Memory B cell (primary cell): ENCODE measurements at regions not wholly inside any gene's neighbourhood (a gene's known extent, or its start where the extent isn't known, plus 50 kb on each side); places are given as distances from the start of the nearest gene placed in this dataset.

Source experiments
- ATAC-seq: fragments of 150-1000 bp; cut with Tn5 transposase; 2 replicates; pipeline ENCODE4 v1.10.0; 2021; ENCODE audit warnings: low read depth, mild to moderate bottlenecking, moderate library complexity
- DNase-seq, 2 donors: peaks; one replicate each; pipeline ENCODE4 v3.0.0; 2022; ENCODE audit warnings: low spot score in 2 of 2
- H3K27ac Mint-ChIP-seq: one replicate; pipeline ENCODE4 v1.8.0; 2022; ENCODE audit warnings: mild to moderate bottlenecking, moderate library complexity, mixed read lengths
- H3K27me3 Mint-ChIP-seq: one replicate; pipeline ENCODE4 v1.8.0; 2022; ENCODE audit warnings: mixed read lengths
- H3K36me3 Mint-ChIP-seq: one replicate; pipeline ENCODE4 v1.8.0; 2022; ENCODE audit warnings: mild to moderate bottlenecking, mixed read lengths
- H3K4me1 Mint-ChIP-seq: one replicate; pipeline ENCODE4 v1.8.0; 2022; ENCODE audit warnings: mixed read lengths
- H3K4me3 Mint-ChIP-seq: one replicate; pipeline ENCODE4 v1.8.0; 2022; ENCODE audit warnings: mild to moderate bottlenecking, moderate library complexity, mixed read lengths
- H3K9me3 Mint-ChIP-seq: one replicate; pipeline ENCODE4 v1.8.0; 2022; ENCODE audit warnings: mixed read lengths

DNA sequence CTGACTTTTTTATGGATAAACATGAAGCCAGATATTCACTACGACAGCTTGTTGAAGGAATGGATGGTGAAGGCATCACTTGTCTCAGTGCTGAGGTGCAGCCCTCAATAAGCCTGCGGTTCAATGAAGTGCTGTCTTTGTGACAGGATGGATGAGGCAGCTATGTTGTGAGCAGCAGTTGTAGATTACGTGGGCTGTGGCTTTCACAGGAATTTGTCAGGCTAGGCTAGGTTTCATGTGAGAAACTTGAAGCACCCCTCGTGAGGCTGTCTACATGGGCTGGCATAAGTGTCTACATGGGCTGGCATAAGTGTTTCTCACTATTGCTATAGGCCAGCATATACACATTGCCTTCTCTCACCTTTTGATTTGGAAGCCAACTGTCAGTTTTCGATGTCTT, 1050.0 kb downstream of the ADGRL3 start:
- H3K36me3 Mint-ChIP-seq, result no peaks in the 10 kb centered on the region
- no peak overlapping the region for H3K4me3 Mint-ChIP-seq
- H3K27ac Mint-ChIP-seq, result no peak overlapping the region

DNA sequence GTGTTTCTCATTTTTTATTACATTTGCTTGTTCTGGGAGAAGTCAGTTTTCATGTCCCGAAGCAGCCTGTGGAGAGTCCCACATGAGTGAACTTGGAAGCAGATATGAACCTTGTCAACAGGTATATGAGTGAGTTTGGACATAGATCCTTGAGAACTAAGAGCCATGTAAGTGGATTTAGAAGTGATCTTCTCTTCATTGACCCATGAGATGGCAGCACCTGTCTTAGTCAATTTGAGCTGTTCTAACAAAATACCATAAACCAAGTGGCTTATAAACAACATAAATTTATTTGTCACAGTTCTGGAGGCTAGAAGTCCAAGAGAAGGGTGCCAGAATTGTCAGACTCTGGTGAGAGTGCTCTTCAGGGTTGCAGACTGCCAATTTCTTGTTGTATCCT, 1043.8 kb downstream of the ADGRL3 start:
- ATAC-seq (no peak), DNase-seq (no peak)
- H3K27me3 Mint-ChIP-seq, result no peaks in the 10 kb centered on the region
- H3K9me3 Mint-ChIP-seq, result peaks cover 2% of the 10 kb centered on the region
- H3K4me3 Mint-ChIP-seq, result no peak overlapping the region
- H3K36me3 Mint-ChIP-seq, result no peaks in the 10 kb centered on the region
- H3K4me1 Mint-ChIP-seq, result no peaks in the 10 kb centered on the region
- H3K27ac Mint-ChIP-seq, result no peak overlapping the region

More for the DNA sequence above, 1050.0 kb downstream of the ADGRL3 start:
- Mint-ChIP-seq H3K27me3 (no peaks in the 10 kb centered on the region), H3K4me1 (no peaks in the 10 kb centered on the region), H3K9me3 (no peaks in the 10 kb centered on the region)
- ATAC-seq (no peak), DNase-seq (no peak)

DNA sequence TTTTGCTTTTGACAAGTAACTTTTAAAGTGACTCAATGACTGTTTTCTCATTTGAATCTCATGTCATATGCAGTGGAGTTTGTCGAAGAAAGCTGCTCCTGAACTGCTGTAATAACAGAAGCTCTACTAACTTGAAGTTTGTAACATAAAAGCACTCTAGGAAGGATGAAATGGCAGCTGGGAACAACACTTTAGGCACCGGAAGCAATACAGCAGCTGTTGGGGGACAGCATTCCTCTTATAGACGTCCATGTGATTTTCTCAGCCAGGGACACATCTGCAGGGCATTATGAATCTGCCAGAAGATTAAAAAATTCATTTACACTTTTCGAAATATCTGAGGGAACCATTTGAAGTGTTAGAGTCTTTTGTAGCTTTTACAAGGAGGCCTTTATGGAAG, 1035.8 kb downstream of the ADGRL3 start:
- H3K4me1 Mint-ChIP-seq, result no peaks in the 10 kb centered on the region
- H3K4me3 Mint-ChIP-seq, result no peak overlapping the region
- H3K27me3 Mint-ChIP-seq, result no peaks in the 10 kb centered on the region
- H3K9me3 Mint-ChIP-seq, result peaks cover 6% of the 10 kb centered on the region
- H3K27ac Mint-ChIP-seq, result no peak overlapping the region
- no peak for ATAC-seq
- no peaks in the 10 kb centered on the region for H3K36me3 Mint-ChIP-seq
- DNase-seq, result no peak

DNA sequence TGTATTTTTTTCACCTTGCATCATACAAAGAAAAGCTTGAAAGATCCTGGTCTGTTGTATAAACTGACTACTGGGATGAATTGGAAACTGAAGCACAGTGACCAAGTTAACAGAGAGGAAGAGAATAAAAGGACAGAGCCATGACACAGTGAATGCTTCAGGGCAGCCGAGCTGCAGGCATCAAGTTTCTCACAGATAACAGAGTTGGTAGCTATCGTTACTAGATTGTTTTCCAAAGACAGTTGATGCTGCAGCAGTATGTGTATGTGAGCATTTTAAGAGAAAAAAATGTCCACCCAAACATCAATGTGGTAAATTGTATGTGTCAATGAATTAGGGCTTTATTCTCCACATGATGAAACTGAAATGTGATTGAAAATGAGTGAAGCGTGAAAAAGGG, 1032.7 kb downstream of the ADGRL3 start:
- Mint-ChIP-seq H3K27ac (no peak overlapping the region), H3K9me3 (peaks cover 5% of the 10 kb centered on the region), H3K4me1 (no peaks in the 10 kb centered on the region), H3K27me3 (no peaks in the 10 kb centered on the region), H3K4me3 (no peak overlapping the region), H3K36me3 (no peaks in the 10 kb centered on the region)
- DNase-seq (no peak), ATAC-seq (no peak)

DNA sequence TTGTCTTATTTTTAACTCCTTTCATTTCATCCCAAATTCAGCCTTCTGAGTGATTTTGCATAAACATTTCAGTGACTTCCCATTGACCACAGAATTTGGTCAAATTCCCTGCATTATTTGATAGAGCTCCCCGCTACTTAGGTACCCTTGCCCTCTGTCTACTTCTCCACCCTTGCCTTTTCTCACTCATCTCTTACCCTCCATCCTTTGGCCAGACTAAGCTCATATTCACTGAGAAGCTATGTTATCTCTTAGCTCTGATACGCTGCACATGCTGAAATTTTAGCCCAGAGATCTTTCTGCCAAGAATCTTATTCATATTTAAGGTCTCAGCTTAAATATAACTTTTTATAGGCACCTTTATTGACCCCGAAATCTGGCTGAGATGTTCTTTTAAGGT, 1031.9 kb downstream of the ADGRL3 start:
- ATAC-seq (no peak), DNase-seq (no peak)
- H3K27me3 Mint-ChIP-seq, result no peaks in the 10 kb centered on the region
- no peaks in the 10 kb centered on the region for H3K4me1 Mint-ChIP-seq
- no peak overlapping the region for H3K4me3 Mint-ChIP-seq
- peaks cover 5% of the 10 kb centered on the region for H3K9me3 Mint-ChIP-seq
- H3K36me3 Mint-ChIP-seq, result no peaks in the 10 kb centered on the region
- no peak overlapping the region for H3K27ac Mint-ChIP-seq

DNA sequence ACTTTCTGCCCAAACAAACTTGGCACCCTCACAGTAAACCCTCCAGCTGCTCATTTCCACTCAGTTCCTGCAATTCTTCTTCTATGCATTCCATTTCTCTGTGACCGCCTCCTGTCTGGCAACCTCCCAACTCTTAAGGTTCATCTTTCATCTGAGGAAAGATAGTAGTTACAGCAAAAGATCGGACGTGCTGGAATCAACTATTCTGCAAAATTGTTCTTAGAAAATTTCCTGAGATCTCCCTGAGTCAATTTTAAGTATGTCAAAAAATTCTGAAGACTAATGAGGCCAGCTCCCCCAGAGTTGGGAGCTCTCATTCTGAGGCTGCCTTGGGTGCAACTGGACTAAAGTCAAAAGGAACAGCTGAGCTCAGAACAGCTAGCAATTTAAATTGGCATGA, 1026.0 kb downstream of the ADGRL3 start:
- Mint-ChIP-seq H3K36me3 (no peaks in the 10 kb centered on the region), H3K27me3 (no peaks in the 10 kb centered on the region), H3K4me1 (no peaks in the 10 kb centered on the region), H3K27ac (no peak overlapping the region), H3K4me3 (no peak overlapping the region), H3K9me3 (peaks cover 4% of the 10 kb centered on the region)
- ATAC-seq, result no peak
- no peak for DNase-seq

DNA sequence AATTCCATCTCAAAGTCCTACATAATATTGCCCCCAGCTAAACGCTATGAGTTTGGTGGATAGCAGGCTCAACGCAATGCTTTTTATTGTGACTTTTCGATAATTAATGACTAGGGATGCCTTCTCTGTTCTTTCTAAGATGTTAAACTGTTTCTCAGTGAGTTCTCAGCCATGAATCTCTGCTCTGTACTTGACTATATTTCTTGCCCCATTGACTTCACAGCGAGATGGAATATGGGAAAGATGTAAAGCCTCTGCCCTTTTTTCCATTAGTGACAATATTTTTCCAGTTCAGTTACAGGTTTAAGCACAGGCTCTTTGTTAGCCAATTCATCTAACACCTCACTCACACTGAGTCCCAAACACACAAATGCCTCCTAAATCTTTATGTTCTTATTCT, 1022.0 kb downstream of the ADGRL3 start:
- Mint-ChIP-seq H3K9me3 (peaks cover 4% of the 10 kb centered on the region), H3K4me1 (no peaks in the 10 kb centered on the region), H3K27me3 (no peaks in the 10 kb centered on the region), H3K27ac (no peak overlapping the region), H3K36me3 (no peaks in the 10 kb centered on the region), H3K4me3 (no peak overlapping the region)
- DNase-seq (no peak), ATAC-seq (no peak)

DNA sequence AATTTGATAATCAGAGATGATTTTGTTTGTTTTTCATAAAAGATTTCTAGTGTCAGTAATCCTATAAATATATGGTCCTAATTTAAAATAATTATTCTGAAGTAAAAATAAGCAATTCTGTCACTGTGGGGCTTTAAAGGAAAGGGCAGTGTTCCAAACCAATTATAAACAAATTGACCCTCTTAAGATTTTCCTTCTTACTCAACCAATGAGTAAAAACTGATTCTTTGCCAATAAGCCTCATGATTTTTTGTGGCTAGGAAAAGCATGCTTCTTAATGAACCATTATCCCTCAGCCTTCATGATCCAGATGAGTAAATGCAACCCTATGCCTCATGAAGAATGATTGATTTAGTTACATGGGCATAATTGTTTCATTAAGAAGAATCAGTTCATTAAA, 1010.4 kb downstream of the ADGRL3 start:
- peaks cover 4% of the 10 kb centered on the region for H3K9me3 Mint-ChIP-seq
- no peak overlapping the region for H3K27ac Mint-ChIP-seq
- no peaks in the 10 kb centered on the region for H3K27me3 Mint-ChIP-seq
- no peak overlapping the region for H3K4me3 Mint-ChIP-seq
- no peaks in the 10 kb centered on the region for H3K36me3 Mint-ChIP-seq
- no peak for DNase-seq
- no peaks in the 10 kb centered on the region for H3K4me1 Mint-ChIP-seq
- ATAC-seq, result no peak

DNA sequence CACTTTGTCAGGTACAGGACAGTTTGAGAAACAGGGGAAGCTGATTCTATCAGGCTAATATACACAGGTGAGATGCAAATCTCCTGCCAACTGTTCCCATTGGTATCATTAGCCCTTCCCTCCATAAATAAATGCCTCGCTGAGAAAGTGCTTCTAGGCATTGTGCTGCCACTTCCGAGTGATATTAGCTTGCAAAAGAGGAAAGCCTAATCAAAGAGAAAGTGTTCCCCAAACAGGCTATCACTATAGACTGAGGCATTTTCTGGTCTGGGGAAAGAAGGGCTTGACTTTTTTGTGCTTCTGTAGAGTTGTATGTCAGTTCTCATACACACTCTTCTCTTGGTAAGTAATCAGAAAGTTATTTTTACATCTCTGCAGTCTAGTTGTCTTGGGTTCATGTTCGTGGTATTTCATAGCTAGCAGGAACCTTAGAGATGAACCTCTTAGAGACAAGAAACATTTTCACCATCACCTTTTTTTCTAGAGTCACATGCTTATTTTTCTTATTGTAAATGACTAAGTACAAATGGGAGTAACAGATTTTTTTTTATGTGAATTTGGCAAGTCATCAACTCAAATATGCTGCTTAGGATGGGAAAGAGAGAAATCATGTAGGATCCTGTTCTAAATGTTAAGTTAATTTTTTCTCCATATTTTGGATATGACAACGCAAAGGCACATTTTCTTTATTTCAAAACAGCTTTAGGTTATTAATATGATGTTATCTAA, 1009.8 kb downstream of the ADGRL3 start:
- Mint-ChIP-seq H3K36me3 (no peaks in the 10 kb centered on the region), H3K4me3 (no peak overlapping the region), H3K27ac (peak overlapping the region; percentile 36), H3K4me1 (no peaks in the 10 kb centered on the region), H3K9me3 (peaks cover 4% of the 10 kb centered on the region), H3K27me3 (no peaks in the 10 kb centered on the region)
- DNase-seq, result no peak
- no peak for ATAC-seq

DNA sequence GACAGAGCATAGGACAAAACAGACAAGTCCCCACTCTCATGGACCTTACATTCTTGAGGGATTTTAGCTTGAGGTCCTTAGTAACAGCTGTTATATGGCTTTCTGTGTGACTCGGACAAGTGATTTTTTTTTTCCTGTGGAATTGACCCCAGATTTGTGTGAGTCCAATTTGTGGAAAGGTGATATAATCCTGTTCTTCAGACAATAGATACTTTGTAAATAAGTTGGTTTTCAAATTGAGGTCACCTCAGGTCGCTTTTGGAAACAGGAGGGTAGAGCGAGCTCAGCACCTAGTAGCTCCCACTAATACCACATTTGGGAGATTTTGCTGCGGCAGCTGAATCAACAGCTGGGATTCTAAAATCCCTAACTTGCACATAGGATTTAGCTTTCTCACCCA, 1008.8 kb downstream of the ADGRL3 start:
- H3K4me3 Mint-ChIP-seq, result no peak overlapping the region
- ATAC-seq, result no peak
- H3K4me1 Mint-ChIP-seq, result no peaks in the 10 kb centered on the region
- no peaks in the 10 kb centered on the region for H3K27me3 Mint-ChIP-seq
- DNase-seq, result no peak
- H3K27ac Mint-ChIP-seq, result no peak overlapping the region
- H3K36me3 Mint-ChIP-seq, result no peaks in the 10 kb centered on the region
- peaks cover 2% of the 10 kb centered on the region for H3K9me3 Mint-ChIP-seq

DNA sequence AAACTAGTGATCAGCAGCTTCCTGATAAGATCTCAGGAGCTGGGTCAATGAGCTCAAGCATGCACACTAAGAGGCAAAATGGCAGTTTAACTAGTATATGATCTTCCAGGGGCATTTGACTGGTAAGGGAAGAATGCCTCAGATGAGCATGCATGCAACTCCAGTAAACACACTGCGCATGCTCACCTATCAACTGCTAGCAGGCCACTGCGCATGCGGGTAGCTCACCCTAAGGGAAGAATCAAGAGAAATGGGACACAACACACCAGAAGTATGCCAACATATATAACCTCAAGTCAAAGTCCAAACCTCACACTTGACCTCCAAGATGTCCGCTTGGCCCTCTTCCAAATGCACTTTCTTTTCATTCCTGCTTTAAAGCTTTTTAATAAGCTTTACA, 1004.0 kb downstream of the ADGRL3 start:
- H3K27ac Mint-ChIP-seq, result no peak overlapping the region
- H3K27me3 Mint-ChIP-seq, result no peaks in the 10 kb centered on the region
- no peak for DNase-seq
- peaks cover 3% of the 10 kb centered on the region for H3K9me3 Mint-ChIP-seq
- no peak for ATAC-seq
- H3K4me3 Mint-ChIP-seq, result no peak overlapping the region
- no peaks in the 10 kb centered on the region for H3K4me1 Mint-ChIP-seq
- no peaks in the 10 kb centered on the region for H3K36me3 Mint-ChIP-seq

DNA sequence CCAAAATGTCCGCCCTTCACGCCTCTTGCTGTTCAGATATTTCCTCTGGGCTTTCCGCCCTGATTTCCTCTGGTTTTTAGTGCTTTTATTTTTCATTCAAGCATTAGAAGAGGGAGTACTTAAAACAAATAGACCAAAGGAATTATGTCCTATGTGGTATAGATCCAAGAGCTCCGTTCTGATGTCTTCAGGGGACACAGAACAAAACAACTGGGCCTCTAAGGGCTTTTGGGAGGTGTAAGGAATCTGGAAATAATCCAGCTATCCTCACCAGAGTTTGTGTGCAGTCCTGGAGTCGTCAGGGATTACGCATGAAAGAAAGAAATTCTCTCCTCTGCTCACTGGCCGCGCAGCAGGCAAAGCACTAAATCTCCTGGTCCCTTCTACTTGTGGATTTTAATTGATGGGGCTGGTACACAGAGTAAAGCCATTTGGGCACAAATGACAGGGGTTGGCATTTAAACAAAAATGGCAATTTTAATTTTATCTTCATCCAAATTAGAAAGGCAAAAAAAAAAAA, 999.2 kb downstream of the ADGRL3 start:
- DNase-seq, result no peak
- H3K4me3 Mint-ChIP-seq, result no peak overlapping the region
- no peaks in the 10 kb centered on the region for H3K27me3 Mint-ChIP-seq
- no peaks in the 10 kb centered on the region for H3K4me1 Mint-ChIP-seq
- no peaks in the 10 kb centered on the region for H3K36me3 Mint-ChIP-seq
- no peak for ATAC-seq
- peaks cover 3% of the 10 kb centered on the region for H3K9me3 Mint-ChIP-seq
- H3K27ac Mint-ChIP-seq, result no peak overlapping the region

DNA sequence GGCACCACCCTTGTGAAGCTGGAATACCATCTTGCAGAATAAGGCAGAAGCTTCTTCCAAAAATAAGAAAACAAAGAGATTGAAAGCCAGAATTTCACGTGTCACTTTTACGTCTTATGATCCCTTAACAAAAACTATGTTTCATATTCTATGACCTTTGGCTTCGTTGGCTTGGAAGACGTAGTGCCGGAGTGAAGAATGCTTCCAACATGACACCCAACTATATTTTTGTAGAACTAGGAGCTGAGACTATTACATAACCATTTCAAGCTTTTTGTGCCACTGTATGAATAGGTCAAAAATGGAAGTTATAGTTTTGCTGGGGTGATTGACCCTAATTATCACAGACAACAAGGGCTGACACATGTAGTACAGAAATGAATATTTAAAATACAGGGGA, 996.2 kb downstream of the ADGRL3 start:
- H3K4me3 Mint-ChIP-seq, result no peak overlapping the region
- no peaks in the 10 kb centered on the region for H3K36me3 Mint-ChIP-seq
- DNase-seq (no peak), ATAC-seq (no peak)
- no peaks in the 10 kb centered on the region for H3K27me3 Mint-ChIP-seq
- H3K27ac Mint-ChIP-seq, result no peak overlapping the region
- H3K4me1 Mint-ChIP-seq, result no peaks in the 10 kb centered on the region
- H3K9me3 Mint-ChIP-seq, result peaks cover 3% of the 10 kb centered on the region

DNA sequence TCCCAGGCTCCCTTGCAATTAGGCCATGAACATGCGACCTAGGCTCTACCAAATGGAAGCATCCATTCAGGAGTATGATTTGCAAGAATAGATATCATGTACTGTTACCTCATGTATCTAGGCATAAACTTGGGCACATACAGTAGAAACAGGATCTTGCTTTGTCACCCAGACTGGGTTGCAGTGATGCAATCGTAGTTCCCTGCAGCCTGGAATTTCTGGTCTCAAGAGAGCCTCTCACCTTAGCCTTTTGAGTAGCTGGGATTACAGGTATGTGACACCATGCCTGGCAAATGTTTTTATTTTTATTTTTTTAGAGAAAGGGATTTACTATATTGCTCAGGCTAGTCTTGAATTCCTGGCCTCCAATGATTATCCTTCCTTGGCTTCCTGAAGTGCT, 994.2 kb downstream of the ADGRL3 start:
- Mint-ChIP-seq H3K9me3 (peaks cover 3% of the 10 kb centered on the region), H3K27ac (no peak overlapping the region), H3K36me3 (no peaks in the 10 kb centered on the region), H3K4me3 (no peak overlapping the region), H3K27me3 (no peaks in the 10 kb centered on the region), H3K4me1 (no peaks in the 10 kb centered on the region)
- ATAC-seq, result no peak
- no peak for DNase-seq

DNA sequence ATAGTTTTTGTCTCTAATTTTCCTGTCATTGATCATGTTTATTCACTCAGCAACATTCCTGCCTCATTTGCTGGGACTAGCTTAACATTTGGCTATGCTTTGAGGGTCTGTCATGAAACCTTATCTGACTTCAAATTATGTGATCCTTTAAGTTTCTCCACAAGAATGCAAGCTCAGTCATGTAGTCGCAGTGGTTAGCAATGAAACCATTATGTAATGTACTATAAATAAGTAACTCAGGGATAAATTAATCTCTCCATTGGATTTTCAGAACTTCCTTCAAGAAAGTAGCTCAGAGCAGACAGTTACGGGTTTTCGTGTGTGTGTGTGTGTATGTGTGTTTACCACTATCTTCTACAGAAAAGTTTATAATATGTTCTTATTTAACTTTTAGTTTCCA, 993.6 kb downstream of the ADGRL3 start:
- ATAC-seq, result no peak
- no peak overlapping the region for H3K27ac Mint-ChIP-seq
- H3K4me3 Mint-ChIP-seq, result no peak overlapping the region
- no peaks in the 10 kb centered on the region for H3K36me3 Mint-ChIP-seq
- no peaks in the 10 kb centered on the region for H3K27me3 Mint-ChIP-seq
- no peaks in the 10 kb centered on the region for H3K4me1 Mint-ChIP-seq
- peaks cover 1% of the 10 kb centered on the region for H3K9me3 Mint-ChIP-seq
- no peak for DNase-seq
